HG03520 (cell line): ENCODE measurements at regions not wholly inside any gene's neighbourhood (a gene's known extent, or its start where the extent isn't known, plus 50 kb on each side); places are given as distances from the start of the nearest gene placed in this dataset.
"Not testable (repeated sequence)": the region's sequence is repeated elsewhere in the genome, so short reads cannot be mapped to it uniquely, and the experiment has no call there.

Experiments
- ATAC-seq: cut with Tn5 transposase; IDR thresholded peaks from one replicate; pipeline ENCODE4 v1.9.1; 2021; ENCODE audit warnings: mild to moderate bottlenecking, moderate library complexity; ENCODE audit not compliant: unreplicated experiment

GRCh38 chr11:64428693-64429092 is 69.7 kb downstream of the RPS6KA4 start:
- no peak for ATAC-seq

GRCh38 chr11:64429970-64430369 is 71.0 kb downstream of the RPS6KA4 start:
- ATAC-seq, result no peak

- no peak for ATAC-seq
Measured at GRCh38 chr11:64430645-64431044, 71.7 kb downstream of the RPS6KA4 start.

GRCh38 chr11:64436000-64436399 is 77.0 kb downstream of the RPS6KA4 start:
- ATAC-seq, result no peak

- no peak for ATAC-seq
Measured at GRCh38 chr11:64437426-64437825, 78.5 kb downstream of the RPS6KA4 start.

- no peak for ATAC-seq
Measured at GRCh38 chr11:64438986-64439771, 80.2 kb downstream of the RPS6KA4 start.

DNA sequence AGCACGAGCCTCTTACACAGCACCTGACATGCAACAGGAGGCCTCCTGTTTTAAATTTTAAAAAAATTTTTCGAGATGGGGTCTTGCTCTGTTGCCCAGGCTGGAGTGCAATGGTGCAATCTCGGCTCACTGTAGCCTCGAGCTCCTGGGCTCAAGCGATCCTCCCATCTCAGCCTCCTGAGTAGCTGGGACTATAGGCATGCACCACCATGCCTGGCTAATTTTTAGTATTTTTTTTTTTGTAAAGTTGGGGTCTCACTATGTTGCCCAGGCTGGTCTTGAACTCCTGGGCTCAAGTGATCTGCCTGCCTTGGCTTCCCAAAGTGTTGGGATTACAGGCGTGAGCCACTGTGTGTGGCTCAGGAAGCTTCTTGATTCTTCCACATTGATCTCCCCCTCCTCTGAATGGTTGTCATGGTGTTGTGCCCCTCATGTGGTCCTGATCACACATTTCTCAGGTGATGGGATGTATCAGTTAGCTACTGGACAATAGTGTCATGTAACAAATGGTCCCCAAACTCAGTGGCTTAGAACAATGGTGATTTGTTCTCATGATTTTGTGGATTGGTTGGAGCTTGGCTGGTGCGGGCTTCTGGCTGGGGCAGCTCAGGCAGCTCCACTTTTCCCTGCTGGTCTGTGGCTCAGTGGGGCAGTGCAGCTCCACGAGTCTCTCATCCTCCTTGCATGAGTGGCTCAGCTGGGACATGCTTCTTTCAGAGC is 81.0 kb downstream of the RPS6KA4 start:
- ATAC-seq, result not testable (repeated sequence)

GRCh38 chr11:64441127-64441526 is 82.2 kb downstream of the RPS6KA4 start:
- ATAC-seq, result no peak

DNA sequence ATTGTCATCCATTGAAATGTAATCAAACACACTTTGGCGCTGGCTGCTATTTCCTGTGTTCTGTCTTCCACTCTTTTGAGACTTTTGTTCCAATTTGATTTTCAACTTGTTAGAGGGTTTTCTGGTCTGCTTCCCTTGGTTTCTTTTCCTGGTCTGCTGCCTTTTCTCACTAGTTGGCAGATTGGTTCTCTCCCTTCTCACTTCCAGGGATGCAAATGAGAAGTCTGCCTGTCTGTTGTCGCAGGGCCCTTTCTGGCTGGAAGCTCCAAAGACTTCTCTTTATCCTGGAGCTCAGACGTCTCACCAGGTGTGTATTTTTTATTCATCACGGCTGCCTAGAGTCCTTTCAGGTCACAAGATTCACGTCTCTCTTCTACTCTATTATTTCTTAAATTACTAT is 84.0 kb downstream of the RPS6KA4 start:
- no peak for ATAC-seq

DNA sequence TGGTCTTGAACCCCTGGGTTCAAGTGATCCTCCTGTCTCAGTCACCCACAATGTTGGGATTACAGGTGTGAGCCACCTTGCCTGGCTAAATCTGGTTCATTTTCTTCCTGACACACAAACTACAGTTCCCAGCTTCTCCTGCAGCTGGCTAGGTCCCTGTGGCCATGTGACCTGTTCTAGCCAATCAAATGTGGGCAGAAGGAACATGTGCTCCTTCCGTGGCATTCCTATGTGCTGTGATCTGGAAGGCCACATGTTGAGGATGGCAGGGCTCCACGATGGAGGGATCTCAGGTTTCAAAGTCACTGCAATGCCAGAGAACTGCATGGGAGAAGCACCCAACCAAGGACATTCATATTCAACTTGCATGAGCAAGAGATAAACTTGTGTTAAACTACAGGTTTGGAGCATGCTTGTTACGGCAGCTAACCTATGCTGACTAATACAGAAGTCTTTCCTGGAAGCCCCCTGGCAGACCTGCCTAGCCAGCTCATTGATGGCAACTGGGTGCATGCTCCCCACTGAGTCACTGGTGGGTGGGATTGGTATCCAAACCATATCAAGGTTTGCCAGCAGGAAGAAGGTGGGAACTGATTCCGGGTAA is 86.0 kb downstream of the RPS6KA4 start:
- no peak for ATAC-seq

DNA sequence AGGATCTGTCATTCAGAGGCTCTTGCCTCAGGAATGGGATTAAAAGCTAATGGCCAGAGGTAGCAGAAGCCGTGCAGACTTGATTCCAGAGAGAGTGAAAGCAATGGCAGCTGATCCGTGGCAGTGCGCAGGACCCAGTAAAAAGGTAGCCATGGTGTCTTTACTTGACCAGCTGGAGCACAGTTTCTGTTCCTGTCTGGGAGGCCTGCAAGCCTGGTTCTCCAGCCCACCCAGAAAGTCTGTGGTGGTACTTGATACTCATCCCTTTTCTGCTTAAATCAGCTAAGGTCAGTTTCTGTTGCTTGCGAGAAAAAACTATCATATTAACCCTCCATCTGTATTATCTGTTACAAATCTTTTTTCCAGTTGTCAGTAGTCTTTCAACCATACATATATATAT is 86.7 kb downstream of the RPS6KA4 start:
- no peak for ATAC-seq

- ATAC-seq, result no peak
Measured at GRCh38 chr11:64447831-64448598, 89.1 kb downstream of the RPS6KA4 start.

DNA sequence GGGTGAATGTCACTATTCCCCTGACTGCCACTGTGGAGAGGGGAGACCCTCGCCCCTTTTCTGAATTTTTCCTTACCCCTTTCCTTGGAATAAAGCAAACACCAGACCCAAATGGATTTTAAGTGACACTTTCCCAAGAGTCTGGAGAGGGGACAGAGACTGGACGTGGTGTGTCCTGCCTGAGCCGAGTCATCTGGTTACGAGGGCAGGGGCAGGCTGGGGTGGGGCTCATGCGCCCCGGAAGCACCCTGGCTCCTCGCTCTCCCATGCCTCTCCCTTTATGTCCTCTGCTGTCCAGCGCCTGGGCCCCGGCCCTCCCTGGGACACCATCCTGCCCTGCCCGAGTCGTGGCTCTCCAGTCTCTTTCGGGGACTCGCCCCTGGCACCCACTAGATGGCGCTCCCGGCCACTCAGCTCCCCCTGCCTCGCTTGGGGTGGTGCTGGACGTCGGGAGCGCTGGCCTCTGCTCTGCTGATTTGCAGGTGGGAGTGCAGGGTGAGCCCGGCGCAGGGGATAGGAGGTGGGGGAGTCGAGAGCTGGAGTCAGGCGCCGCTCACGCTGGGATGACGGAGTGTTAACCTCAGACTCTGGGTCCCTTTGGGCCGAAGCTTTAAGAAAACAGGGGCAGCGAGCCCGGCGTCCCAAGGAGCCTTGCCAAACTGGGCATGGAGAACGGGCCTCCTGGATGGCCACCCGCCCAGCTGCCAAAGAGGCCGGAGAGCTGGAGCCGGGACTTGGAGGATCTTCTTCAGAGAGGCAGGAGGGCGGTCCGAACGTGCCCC is 89.8 kb downstream of the RPS6KA4 start:
- ATAC-seq, result no peak

GRCh38 chr11:64449381-64450167 is 90.6 kb downstream of the RPS6KA4 start:
- peak; percentile 56 for ATAC-seq

DNA sequence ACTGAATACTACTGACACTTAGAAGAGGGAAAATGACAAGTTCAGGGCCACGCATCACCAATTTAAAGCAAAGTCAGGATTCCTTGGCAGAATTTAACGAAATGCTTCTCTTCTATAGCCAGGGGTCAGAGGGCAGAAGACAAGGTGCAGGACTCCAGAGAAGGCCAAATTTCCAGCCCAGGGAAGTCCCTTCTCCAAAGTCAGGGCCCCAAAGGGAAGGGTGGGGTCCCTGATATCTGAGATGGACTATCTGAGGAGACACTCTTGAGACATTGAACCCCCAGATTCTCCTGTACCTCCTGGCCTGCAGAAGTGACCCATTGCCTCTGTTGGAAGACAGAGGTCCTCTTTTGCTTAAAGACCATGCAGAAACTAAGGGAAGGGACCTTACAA is 91.2 kb downstream of the RPS6KA4 start:
- no peak for ATAC-seq

- ATAC-seq, result no peak
Measured at GRCh38 chr11:64451856-64452255, 92.9 kb downstream of the RPS6KA4 start.

DNA sequence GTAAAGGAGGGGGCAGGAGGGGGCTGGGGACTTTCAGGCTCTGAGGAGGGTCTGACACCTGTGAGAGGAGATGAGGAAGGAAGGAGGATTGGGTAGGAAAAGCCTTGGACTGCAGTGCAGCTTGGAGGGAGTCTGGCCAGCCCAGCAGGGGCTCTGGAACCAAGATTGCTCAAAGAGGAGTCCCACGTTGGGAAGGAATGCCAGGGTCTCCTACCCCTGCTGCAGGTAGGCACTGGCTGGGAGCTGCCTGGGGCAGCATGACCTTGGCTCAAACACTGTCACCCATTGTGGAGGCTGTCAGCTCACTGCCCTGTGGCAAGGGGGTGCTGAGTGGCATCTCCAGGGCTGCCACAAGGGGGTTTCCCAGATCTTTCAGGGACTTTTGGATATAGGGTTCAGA is 94.5 kb downstream of the RPS6KA4 start:
- no peak for ATAC-seq

DNA sequence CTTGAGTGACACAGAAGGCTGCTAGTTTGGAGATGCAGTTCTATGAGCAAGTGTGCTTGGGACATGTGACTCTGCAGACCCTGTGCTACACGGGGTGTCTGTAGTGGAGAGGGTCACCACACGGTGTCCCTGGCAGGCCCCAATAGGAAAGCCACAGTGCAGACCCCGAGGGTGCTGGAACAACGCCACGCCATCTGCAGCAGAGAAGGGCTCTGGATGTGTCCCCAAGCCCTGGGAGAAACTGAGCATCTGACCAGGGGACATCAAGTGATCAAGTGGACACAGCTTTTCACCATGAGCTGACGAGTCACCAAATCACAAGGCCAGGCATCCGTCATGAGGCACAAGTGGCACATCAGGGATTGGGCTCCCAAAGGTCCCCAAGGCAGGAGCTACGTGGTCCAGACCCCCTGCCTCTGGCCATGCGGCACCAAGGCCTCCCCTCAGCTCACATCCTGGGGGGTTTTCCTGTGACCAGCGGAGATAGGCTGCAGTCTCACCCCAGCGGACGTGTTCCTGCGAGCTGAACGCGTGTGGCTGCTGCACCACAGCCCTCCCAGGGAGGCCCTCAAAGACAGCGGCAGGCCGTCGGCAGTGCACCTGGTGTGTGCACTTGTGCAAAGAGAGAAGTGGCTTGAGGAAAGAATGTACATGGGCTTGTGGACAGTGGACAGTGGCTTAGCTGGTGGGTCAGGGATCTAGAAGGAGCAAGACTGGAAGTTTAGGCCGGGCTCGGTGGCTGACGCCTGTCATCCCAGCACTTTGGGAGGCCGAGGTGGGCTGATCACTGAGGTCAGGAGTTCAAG is 96.7 kb downstream of the RPS6KA4 start:
- no peak for ATAC-seq
